B cell (primary cell): ENCODE measurements at regions not wholly inside any gene's neighbourhood (a gene's known extent, or its start where the extent isn't known, plus 50 kb on each side); places are given as distances from the start of the nearest gene placed in this dataset.
"Not testable (repeated sequence)": the region's sequence is repeated elsewhere in the genome, so short reads cannot be mapped to it uniquely, and the experiment has no call there.

ENCODE experiments used
- ATAC-seq: fragments of 200-7000 bp; cut with Tn5 transposase; one replicate; pipeline ENCODE4 v1.10.0; 2021; ENCODE audit warnings: low read depth, mild to moderate bottlenecking, moderate number of reproducible peaks, moderate library complexity
- CTCF ChIA-PET: fragments of 350-600 bp; sonication (Branson Sonifier 250); formaldehyde crosslinking; loops from one replicate; lab custom pipeline; 2021; ENCODE audit warnings: antibody characterized with exemption, inconsistent platforms; lab: Charles Lee
- POLR2A ChIA-PET: fragments of 350-600 bp; sonication (Branson Sonifier 250); formaldehyde crosslinking; loops from one replicate; lab custom pipeline; 2021; ENCODE audit warnings: antibody characterized with exemption; lab: Charles Lee
- DNase-seq: peaks from one replicate; pipeline ENCODE4 v3.0.0; 2013
- H2AFZ ChIP-seq: 2 replicates; pipeline ENCODE4 v1.6.1; 2012; ENCODE audit warnings: mild to moderate bottlenecking, low read depth, low read length; ENCODE audit not compliant: insufficient read depth, poor library complexity, severe bottlenecking
- H3K27ac ChIP-seq, 2 donors: 1 replicate in 1 of 2; 2 replicates in 1 of 2; pipeline ENCODE4 v1.5.1; 2012 to 2013; ENCODE audit warnings: low read length in 2 of 2, mild to moderate bottlenecking in 2 of 2, moderate library complexity in 1 of 2
- H3K27me3 ChIP-seq, 4 experiments: fragments of 200-600 bp in 1 of 4; sonication (generic) in 1 of 4; replicated peaks in 1 of 4; 1 replicate in 2 of 4; 2 replicates in 2 of 4; pipeline versions ENCODE4 v1.6.1 to v1.7.0; 2013 to 2016; ENCODE audit warnings: low read length in 3 of 4, mild to moderate bottlenecking in 2 of 4, mixed read lengths in 1 of 4, moderate library complexity in 1 of 4; ENCODE audit not compliant: insufficient read depth in 4 of 4, control insufficient read depth in 3 of 4; ENCODE audit errors: control extremely low read depth in 1 of 4
- H3K36me3 ChIP-seq, 2 experiments: replicated peaks in 1 of 2; 1 replicate in 1 of 2; 2 replicates in 1 of 2; pipeline versions ENCODE4 v1.6.1 to v1.7.1; 2013; ENCODE audit warnings: low read length in 1 of 2; ENCODE audit not compliant: insufficient read depth in 2 of 2, control insufficient read depth in 1 of 2; ENCODE audit errors: control extremely low read depth in 1 of 2, extremely low read depth in 1 of 2
- H3K4me1 ChIP-seq, 2 donors: fragments of 200-600 bp in 1 of 2; sonication (generic) in 1 of 2; 1 replicate in 1 of 2; 2 replicates in 1 of 2; pipeline versions ENCODE4 v1.5.1 to v1.6.1; 2013 to 2017; ENCODE audit warnings: low read length in 2 of 2; ENCODE audit not compliant: control insufficient read depth in 2 of 2, insufficient read depth in 2 of 2
- H3K4me2 ChIP-seq: replicated peaks from 2 replicates; pipeline ENCODE3; 2012; ENCODE audit warnings: mild to moderate bottlenecking, low read depth, low read length; ENCODE audit not compliant: poor library complexity, severe bottlenecking
- H3K4me3 ChIP-seq, 5 experiments: fragments of 200-600 bp in 1 of 5; sonication (generic) in 1 of 5; 1 replicate in 3 of 5; 2 replicates in 2 of 5; pipeline versions ENCODE4 v1.5.1 to v1.7.0; 2011 to 2016; ENCODE audit warnings: low read length in 4 of 5, mild to moderate bottlenecking in 4 of 5, low read depth in 2 of 5, control low read depth in 1 of 5, moderate library complexity in 1 of 5; ENCODE audit not compliant: insufficient read depth in 1 of 5; ENCODE audit errors: control extremely low read depth in 1 of 5, extremely low read depth in 1 of 5
- H3K79me2 ChIP-seq: fragments of 200-600 bp; sonication (generic); one replicate; pipeline ENCODE4 v1.6.0; 2016; ENCODE audit warnings: low read length; ENCODE audit not compliant: control insufficient read depth, insufficient read depth
- H3K9ac ChIP-seq: fragments of 200-600 bp; sonication (generic); 2 replicates; pipeline ENCODE4 v1.6.1; 2017; ENCODE audit warnings: mild to moderate bottlenecking, low read length, moderate library complexity
- H3K9me3 ChIP-seq, 3 donors: one replicate each; pipeline versions ENCODE4 v1.6.1 to v1.7.1; 2013; ENCODE audit warnings: low read length in 2 of 3; ENCODE audit not compliant: control insufficient read depth in 2 of 3, insufficient read depth in 1 of 3; ENCODE audit errors: control extremely low read depth in 1 of 3
- H4K20me1 ChIP-seq: 2 replicates; pipeline ENCODE4 v1.6.0; 2012; ENCODE audit warnings: mild to moderate bottlenecking, low read length; ENCODE audit not compliant: insufficient read depth, control insufficient read depth, poor library complexity, severe bottlenecking
- H3K27ac Mint-ChIP-seq: one replicate; pipeline ENCODE4 v1.8.0; 2021; ENCODE audit warnings: mixed read lengths
- H3K27me3 Mint-ChIP-seq: one replicate; pipeline ENCODE4 v1.8.0; 2021; ENCODE audit warnings: mixed read lengths
- H3K4me1 Mint-ChIP-seq: one replicate; pipeline ENCODE4 v1.8.0; 2021; ENCODE audit warnings: mixed read lengths
- H3K4me3 Mint-ChIP-seq: one replicate; pipeline ENCODE4 v1.8.0; 2021; ENCODE audit warnings: mixed read lengths
- H3K9me3 Mint-ChIP-seq: one replicate; pipeline ENCODE4 v1.8.0; 2022; ENCODE audit warnings: mixed read lengths; ENCODE audit not compliant: insufficient read depth
- CTCF ChIP-seq: fragments of 200-600 bp; IDR thresholded peaks from one replicate; pipeline ENCODE4 v1.8.0; 2022; ENCODE audit warnings: antibody characterized with exemption, mild to moderate bottlenecking
- EZH2 ChIP-seq: IDR thresholded peaks from 2 replicates; pipeline ENCODE4 v1.6.1; 2012; ENCODE audit warnings: borderline replicate concordance, low read depth, mild to moderate bottlenecking, moderate library complexity, low read length; ENCODE audit not compliant: insufficient read depth, poor library complexity, severe bottlenecking
- WGBS: methylation state at CpG from one replicate; pipeline ENCODE4 v1.1.5; 2013; ENCODE audit warnings: missing lambda C conversion rate; ENCODE audit not compliant: insufficient coverage; 5-methylcytosine and 5-hydroxymethylcytosine counted together
- intact Hi-C: fragments of 100-400 bp; cut with micrococcal nuclease; formaldehyde crosslinking; loops from one replicate; pipeline ENCODE4 v1.10.0; 2022

DNA sequence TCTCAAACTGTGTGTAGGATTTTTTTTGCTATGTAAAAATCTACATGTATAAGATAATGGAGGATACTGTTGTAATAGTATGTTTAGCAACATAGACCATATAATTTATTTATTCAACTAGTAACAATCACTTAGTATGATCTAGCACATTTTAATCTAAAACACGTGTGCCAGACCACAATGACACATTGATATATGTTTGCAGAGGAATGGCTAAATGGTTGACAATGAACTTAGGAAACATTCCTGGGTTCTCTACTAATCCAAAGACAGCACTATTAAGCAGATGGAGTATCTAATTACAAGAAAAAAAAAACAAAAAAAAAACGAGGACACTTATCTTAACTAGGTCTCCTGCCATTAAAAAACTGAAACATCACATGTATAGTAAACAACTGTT is 261.7 kb upstream of the PAPPA start:
- no peak overlapping the region for H3K4me2 ChIP-seq
- H3K36me3 ChIP-seq: no peaks in the 10 kb centered on the region
- no peak for ATAC-seq
- peaks cover 3% of the 10 kb centered on the region for H3K9me3 Mint-ChIP-seq
- H3K27me3 Mint-ChIP-seq: no peaks in the 10 kb centered on the region
- no peaks in the 10 kb centered on the region for H3K27me3 ChIP-seq
- TF ChIP-seq CTCF (no peak), EZH2 (no peak)
- no peaks in the 10 kb centered on the region for H3K79me2 ChIP-seq
- H3K9me3 ChIP-seq: no peaks in the 10 kb centered on the region
- H3K4me1 Mint-ChIP-seq: no peaks in the 10 kb centered on the region
- intact Hi-C loops: no loop called here
- H3K27ac ChIP-seq: no peak overlapping the region
- H3K27ac Mint-ChIP-seq: no peak overlapping the region
- CTCF ChIA-PET: no interaction called here
- H4K20me1 ChIP-seq: no peaks in the 10 kb centered on the region
- no peak overlapping the region for H3K9ac ChIP-seq
- no peak overlapping the region for H2AFZ ChIP-seq
- no peaks in the 10 kb centered on the region for H3K4me1 ChIP-seq
- no peak for DNase-seq
- H3K4me3 ChIP-seq: no peak overlapping the region
- no CpG with 5 or more reads among the region's 2 CpGs for WGBS
- POLR2A ChIA-PET: no interaction called here
- no peak overlapping the region for H3K4me3 Mint-ChIP-seq

DNA sequence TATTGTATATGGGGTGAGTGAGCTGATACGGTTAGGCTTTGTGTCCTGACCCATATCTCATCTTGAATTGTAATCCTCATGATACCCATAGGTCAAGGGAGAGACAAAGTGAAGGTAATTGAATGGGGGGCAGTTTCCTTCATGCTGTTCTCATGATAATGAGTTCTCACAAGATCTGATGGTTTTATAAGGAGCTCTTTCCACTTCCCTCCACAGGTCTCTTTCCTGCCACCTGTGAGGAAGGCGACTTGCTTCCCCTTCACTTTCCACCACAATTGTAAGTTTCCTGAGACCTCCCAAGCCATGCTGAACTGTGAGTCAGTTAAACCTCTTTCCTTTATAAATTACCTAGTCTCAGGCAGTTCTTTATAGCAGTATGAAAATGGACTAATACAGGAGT is 255.1 kb upstream of the PAPPA start:
- WGBS: no CpG with 5 or more reads among the region's 2 CpGs
- H3K9me3 Mint-ChIP-seq, H3K4me1 Mint-ChIP-seq, H3K79me2 ChIP-seq, intact Hi-C loops, ATAC-seq, POLR2A ChIA-PET, H3K4me3 ChIP-seq, H3K27me3 ChIP-seq, CTCF ChIA-PET, H4K20me1 ChIP-seq, H3K9ac ChIP-seq, H3K36me3 ChIP-seq, H3K9me3 ChIP-seq, H3K27me3 Mint-ChIP-seq, H3K4me1 ChIP-seq, H3K4me2 ChIP-seq, H3K4me3 Mint-ChIP-seq, H2AFZ ChIP-seq, H3K27ac ChIP-seq, H3K27ac Mint-ChIP-seq, DNase-seq: not testable (repeated sequence)
